ENCODE measurements at regions not wholly inside any gene's neighbourhood (a gene's known extent, or its start where the extent isn't known, plus 50 kb on each side); places are given as distances from the start of the nearest gene placed in this dataset.

GRCh38 chr9:4933177-4933576 lies 51.9 kb upstream of the JAK2 start:
- ChIA-PET RAD21 (ENCODE audit: low non-redundant PET in 1 of 2, low total read pairs in 2 of 2, uncharacterized antibody in 2 of 2, unreplicated experiment in 2 of 2) (no interaction called here), CTCF (no interaction called here), POLR2A (no interaction called here)
- Histone ChIP-seq H3K9me3 (ENCODE audit: control insufficient read depth in 1 of 2, insufficient read depth in 1 of 2, low read depth in 1 of 2, low read length in 2 of 2) (no peaks in the 10 kb centered on the region), H3K4me2 (ENCODE audit: low read length) (no peak overlapping the region), H3K9ac (ENCODE audit: low read length) (no peak overlapping the region), H3K9me2 (ENCODE audit: insufficient read depth) (no peaks in the 10 kb centered on the region), H2AFZ (ENCODE audit: low read depth, low read length, poor library complexity, severe bottlenecking) (no peak overlapping the region), H3K36me3 (ENCODE audit: control insufficient read depth in 1 of 2, insufficient read depth in 2 of 2, low read length in 2 of 2) (no peaks in the 10 kb centered on the region), H3K79me2 (ENCODE audit: insufficient read depth, low read length) (no peaks in the 10 kb centered on the region), H3K4me1 (ENCODE audit: control insufficient read depth in 1 of 2, insufficient read depth in 2 of 2, low read length in 2 of 2) (no peaks in the 10 kb centered on the region), H3K27ac (ENCODE audit: low read depth, low read length) (no peak overlapping the region), H3K27me3 (ENCODE audit: insufficient read depth, low read length) (no peaks in the 10 kb centered on the region), H3K4me3 (replicated peaks in 1 of 2; ENCODE audit: low read depth in 1 of 2, low read length in 2 of 2) (no peak overlapping the region), H4K20me1 (ENCODE audit: insufficient read depth) (no peaks in the 10 kb centered on the region)
- no peak for ATAC-seq
- no peak for DNase-seq (ENCODE audit: low read depth, low spot score)
- no peak for TF ChIP-seq TCF7L2 (IDR thresholded peaks at IDR 0.05; ENCODE audit: borderline replicate concordance, extremely low read depth, insufficient read depth, insufficient read length)
- TF ChIP-seq POLR2A (IDR thresholded peaks at IDR 0.05; ENCODE audit: borderline replicate concordance, extremely low read depth, insufficient read depth, insufficient read length): no peak
- TF ChIP-seq FOSL1 (IDR thresholded peaks at IDR 0.05; ENCODE audit: low read depth): no peak
- TF ChIP-seq ZBTB33 (IDR thresholded peaks at IDR 0.05; ENCODE audit: extremely low read depth, insufficient replicate concordance, low read length): no peak
- TF ChIP-seq CEBPB (IDR thresholded peaks at IDR 0.05; ENCODE audit: low read depth): no peak
- no peak for TF ChIP-seq SIN3A (IDR thresholded peaks at IDR 0.05; ENCODE audit: low read depth)
- TF ChIP-seq CTCF (IDR thresholded peaks at IDR 0.05 in 2 of 3, conservative IDR thresholded peaks at IDR 0.05 in 1 of 3; ENCODE audit: borderline replicate concordance in 1 of 3, insufficient read depth in 1 of 3, low read depth in 2 of 3, low read length in 2 of 3): no peak
- no peak for TF ChIP-seq POLR2AphosphoS5 (IDR thresholded peaks at IDR 0.05; ENCODE audit: low read depth, low read length)
- TF ChIP-seq CBX3 (IDR thresholded peaks at IDR 0.05; ENCODE audit: low read depth): no peak
- no peak for TF ChIP-seq ZFX (IDR thresholded peaks at IDR 0.05)
- no peak for TF ChIP-seq EZH2 (IDR thresholded peaks at IDR 0.05)
- TF ChIP-seq EZH2phosphoT487 (IDR thresholded peaks at IDR 0.05; ENCODE audit: borderline replicate concordance): no peak
- intact Hi-C loops (cut with micrococcal nuclease): no loop called here
- BruUV-seq (replicated peaks): no TSS peak
